ENCODE measurements at regions not wholly inside any gene's neighbourhood (a gene's known extent, or its start where the extent isn't known, plus 50 kb on each side); places are given as distances from the start of the nearest gene placed in this dataset.

DNA sequence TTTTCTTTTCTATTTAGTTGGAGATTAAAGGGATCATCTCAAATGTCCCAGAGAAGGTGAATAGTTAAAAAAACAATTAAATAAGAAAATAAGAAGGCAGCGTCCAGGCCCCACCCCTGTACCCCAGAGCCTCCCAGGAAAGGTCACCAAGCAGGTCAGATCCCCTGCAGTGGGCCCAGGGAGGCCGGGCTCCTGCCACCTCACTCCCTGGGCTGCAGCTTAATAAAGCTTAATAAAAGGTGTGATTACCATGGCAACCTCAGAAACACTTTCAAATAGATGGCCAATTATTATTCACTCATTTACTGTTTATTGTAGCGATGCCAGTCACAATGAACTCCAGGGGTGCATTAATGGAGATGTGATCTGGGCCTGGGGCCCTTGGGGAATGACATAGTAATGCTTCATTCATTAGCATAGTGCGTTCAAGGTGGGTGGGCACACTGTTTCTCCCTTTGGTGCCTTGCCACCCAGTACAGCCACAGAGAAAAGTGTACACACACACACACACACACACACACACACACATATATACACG lies 386.2 kb downstream of the CADM1 start:
- no peak for DNase-seq
- Mint-ChIP-seq H3K4me1 (no peaks in the 10 kb centered on the region), H3K27ac (no peak overlapping the region), H3K27me3 (peaks cover 5% of the 10 kb centered on the region), H3K4me3 (no peak overlapping the region), H3K36me3 (ENCODE audit: low read depth) (no peaks in the 10 kb centered on the region)
- no peak for ATAC-seq
- no peaks in the 10 kb centered on the region for H3K9me3 ChIP-seq (ENCODE audit: control insufficient read depth, low read length, poor library complexity, severe bottlenecking)

DNA sequence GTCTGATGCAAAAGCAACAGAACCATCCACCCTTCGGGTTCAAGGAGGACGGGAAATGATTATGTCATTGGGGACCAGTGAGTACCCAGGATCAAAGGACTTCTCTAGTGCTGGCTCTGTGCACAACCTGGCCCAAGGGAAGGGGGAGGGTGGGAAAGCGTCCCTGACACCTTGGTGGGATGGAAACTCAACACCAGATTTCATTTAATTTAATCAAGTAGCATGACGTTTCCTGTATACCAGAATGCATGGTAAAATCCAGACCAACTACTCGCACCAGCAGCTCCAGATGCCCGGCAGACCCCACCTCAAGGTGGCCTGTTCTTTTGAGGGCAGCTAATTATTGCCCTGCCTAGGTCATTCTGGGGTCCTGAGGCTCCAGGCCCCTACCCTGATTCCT lies 385.1 kb downstream of the CADM1 start:
- Mint-ChIP-seq H3K27ac (no peak overlapping the region), H3K4me1 (no peaks in the 10 kb centered on the region), H3K4me3 (no peak overlapping the region), H3K27me3 (peaks cover 9% of the 10 kb centered on the region), H3K36me3 (ENCODE audit: low read depth) (no peaks in the 10 kb centered on the region)
- no peak for ATAC-seq
- H3K9me3 ChIP-seq (ENCODE audit: control insufficient read depth, low read length, poor library complexity, severe bottlenecking), result no peaks in the 10 kb centered on the region
- DNase-seq, result no peak
